WTC11 (cell line): ENCODE measurements at regions not wholly inside any gene's neighbourhood (a gene's known extent, or its start where the extent isn't known, plus 50 kb on each side); places are given as distances from the start of the nearest gene placed in this dataset.

ENCODE experiments used
- CTCF ChIP-seq: fragments of 200-600 bp; IDR thresholded peaks from 2 replicates; pipeline ENCODE4 v1.8.0; 2022; ENCODE audit warnings: antibody characterized with exemption
- E2F1 ChIP-seq: sonication (generic); formaldehyde crosslinking; IDR thresholded peaks from 2 replicates; pipeline ENCODE4 v1.8.0; 2022; ENCODE audit warnings: mild to moderate bottlenecking, missing genetic modification reagents
- RORB ChIP-seq: fragments of 250-450 bp; sonication (Bioruptor Pico); IDR thresholded peaks from 2 replicates; pipeline ENCODE4 v1.9.0; 2021; ENCODE audit warnings: mild to moderate bottlenecking
- SP1 ChIP-seq: sonication (generic); formaldehyde crosslinking; conservative IDR thresholded peaks from 2 replicates; pipeline ENCODE4 v1.8.1; 2022; ENCODE audit warnings: missing genetic modification reagents
- TEAD1 ChIP-seq: sonication (generic); formaldehyde crosslinking; IDR thresholded peaks from 2 replicates; pipeline ENCODE4 v1.8.0; 2022; ENCODE audit warnings: mild to moderate bottlenecking, missing genetic modification reagents
- USF1 ChIP-seq: sonication (generic); formaldehyde crosslinking; IDR thresholded peaks from 2 replicates; pipeline ENCODE4 v1.8.0; 2022; ENCODE audit warnings: mild to moderate bottlenecking, missing genetic modification reagents
- USF2 ChIP-seq: sonication (generic); formaldehyde crosslinking; IDR thresholded peaks from 2 replicates; pipeline ENCODE4 v1.8.1; 2023; ENCODE audit warnings: mild to moderate bottlenecking, missing genetic modification reagents, moderate library complexity
- ZNF232 ChIP-seq: sonication (generic); formaldehyde crosslinking; IDR thresholded peaks from 2 replicates; pipeline ENCODE4 v1.8.0; 2022; ENCODE audit warnings: mild to moderate bottlenecking, missing genetic modification reagents
- ZNF423 ChIP-seq: fragments of 250-450 bp; sonication (Bioruptor Pico); IDR thresholded peaks from 2 replicates; pipeline ENCODE4 v2.1.2; 2022; ENCODE audit warnings: mild to moderate bottlenecking, moderate library complexity
- TF ChIP-seq, protein P1 (sequence below): sonication (generic); formaldehyde crosslinking; IDR thresholded peaks from 2 replicates; pipeline ENCODE4 v1.8.1; 2022; ENCODE audit warnings: low read depth, missing genetic modification reagents, borderline replicate concordance
- TF ChIP-seq, protein P2 (sequence below): sonication (generic); formaldehyde crosslinking; IDR thresholded peaks from 2 replicates; pipeline ENCODE4 v1.8.0; 2022; ENCODE audit warnings: mild to moderate bottlenecking, missing genetic modification reagents
- TF ChIP-seq, protein P3 (sequence below): sonication (generic); formaldehyde crosslinking; IDR thresholded peaks from 2 replicates; pipeline ENCODE4 v1.8.0; 2022; ENCODE audit warnings: missing genetic modification reagents

DNA sequence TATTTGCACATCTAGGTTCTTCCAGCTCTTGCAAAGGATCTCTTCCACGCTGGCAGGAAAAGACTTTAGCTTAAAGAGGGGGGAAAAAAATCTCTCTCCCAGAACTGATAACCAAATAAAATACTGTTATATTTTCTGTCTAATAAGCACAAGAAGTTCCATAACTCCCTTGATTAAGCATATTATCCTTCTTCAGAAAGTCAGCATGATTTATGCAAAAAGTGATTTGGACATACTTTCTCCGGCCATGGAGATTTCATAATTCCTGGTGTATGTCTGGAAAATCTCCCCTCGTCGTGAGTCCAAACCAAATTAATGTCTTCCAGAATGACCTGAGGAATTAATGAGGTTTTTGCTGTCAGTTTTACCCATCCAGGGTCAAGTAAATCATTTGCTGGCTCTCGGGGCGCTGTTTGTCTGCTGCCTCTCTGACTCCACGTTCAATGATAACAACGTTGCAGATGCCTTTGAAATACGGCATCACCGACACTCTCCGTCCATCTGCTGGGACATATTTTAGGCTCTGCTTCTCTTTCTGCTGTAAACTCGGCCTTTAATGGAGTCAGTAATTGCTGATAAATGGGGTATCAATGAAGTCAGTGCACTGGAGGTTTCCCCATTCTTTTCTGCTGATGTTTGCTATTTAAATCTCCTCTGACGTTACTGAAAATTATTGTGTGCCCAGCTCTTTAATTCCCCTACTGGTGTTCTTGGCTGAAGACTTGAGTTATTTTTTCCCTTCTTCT lies 112.9 kb downstream of the HLX start:
- TF ChIP-seq CTCF (no peak), E2F1 (CRISPR knock-in tag) (no peak), USF2 (CRISPR knock-in tag) (no peak), TEAD1 (CRISPR knock-in tag) (no peak), RORB (CRISPR knock-in tag) (no peak), ZNF423 (CRISPR knock-in tag) (no peak), USF1 (CRISPR knock-in tag) (no peak), SP1 (CRISPR knock-in tag) (no peak), ZNF232 (no peak)
- TF ChIP-seq, protein P1, sequence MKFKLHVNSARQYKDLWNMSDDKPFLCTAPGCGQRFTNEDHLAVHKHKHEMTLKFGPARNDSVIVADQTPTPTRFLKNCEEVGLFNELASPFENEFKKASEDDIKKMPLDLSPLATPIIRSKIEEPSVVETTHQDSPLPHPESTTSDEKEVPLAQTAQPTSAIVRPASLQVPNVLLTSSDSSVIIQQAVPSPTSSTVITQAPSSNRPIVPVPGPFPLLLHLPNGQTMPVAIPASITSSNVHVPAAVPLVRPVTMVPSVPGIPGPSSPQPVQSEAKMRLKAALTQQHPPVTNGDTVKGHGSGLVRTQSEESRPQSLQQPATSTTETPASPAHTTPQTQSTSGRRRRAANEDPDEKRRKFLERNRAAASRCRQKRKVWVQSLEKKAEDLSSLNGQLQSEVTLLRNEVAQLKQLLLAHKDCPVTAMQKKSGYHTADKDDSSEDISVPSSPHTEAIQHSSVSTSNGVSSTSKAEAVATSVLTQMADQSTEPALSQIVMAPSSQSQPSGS (CRISPR knock-in tag) = no peak
- TF ChIP-seq, protein P2, sequence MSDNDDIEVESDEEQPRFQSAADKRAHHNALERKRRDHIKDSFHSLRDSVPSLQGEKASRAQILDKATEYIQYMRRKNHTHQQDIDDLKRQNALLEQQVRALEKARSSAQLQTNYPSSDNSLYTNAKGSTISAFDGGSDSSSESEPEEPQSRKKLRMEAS = no peak
- TF ChIP-seq, protein P3, sequence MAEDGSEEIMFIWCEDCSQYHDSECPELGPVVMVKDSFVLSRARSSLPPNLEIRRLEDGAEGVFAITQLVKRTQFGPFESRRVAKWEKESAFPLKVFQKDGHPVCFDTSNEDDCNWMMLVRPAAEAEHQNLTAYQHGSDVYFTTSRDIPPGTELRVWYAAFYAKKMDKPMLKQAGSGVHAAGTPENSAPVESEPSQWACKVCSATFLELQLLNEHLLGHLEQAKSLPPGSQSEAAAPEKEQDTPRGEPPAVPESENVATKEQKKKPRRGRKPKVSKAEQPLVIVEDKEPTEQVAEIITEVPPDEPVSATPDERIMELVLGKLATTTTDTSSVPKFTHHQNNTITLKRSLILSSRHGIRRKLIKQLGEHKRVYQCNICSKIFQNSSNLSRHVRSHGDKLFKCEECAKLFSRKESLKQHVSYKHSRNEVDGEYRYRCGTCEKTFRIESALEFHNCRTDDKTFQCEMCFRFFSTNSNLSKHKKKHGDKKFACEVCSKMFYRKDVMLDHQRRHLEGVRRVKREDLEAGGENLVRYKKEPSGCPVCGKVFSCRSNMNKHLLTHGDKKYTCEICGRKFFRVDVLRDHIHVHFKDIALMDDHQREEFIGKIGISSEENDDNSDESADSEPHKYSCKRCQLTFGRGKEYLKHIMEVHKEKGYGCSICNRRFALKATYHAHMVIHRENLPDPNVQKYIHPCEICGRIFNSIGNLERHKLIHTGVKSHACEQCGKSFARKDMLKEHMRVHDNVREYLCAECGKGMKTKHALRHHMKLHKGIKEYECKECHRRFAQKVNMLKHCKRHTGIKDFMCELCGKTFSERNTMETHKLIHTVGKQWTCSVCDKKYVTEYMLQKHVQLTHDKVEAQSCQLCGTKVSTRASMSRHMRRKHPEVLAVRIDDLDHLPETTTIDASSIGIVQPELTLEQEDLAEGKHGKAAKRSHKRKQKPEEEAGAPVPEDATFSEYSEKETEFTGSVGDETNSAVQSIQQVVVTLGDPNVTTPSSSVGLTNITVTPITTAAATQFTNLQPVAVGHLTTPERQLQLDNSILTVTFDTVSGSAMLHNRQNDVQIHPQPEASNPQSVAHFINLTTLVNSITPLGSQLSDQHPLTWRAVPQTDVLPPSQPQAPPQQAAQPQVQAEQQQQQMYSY (CRISPR knock-in tag) = no peak
